GM18502 (cell line): ENCODE measurements at regions not wholly inside any gene's neighbourhood (a gene's known extent, or its start where the extent isn't known, plus 50 kb on each side); places are given as distances from the start of the nearest gene placed in this dataset.
A peak's percentile ranks its signal among the peaks of the same experiment; 100 is the strongest.

Source experiments
- ATAC-seq: cut with Tn5 transposase; IDR thresholded peaks from one replicate; pipeline ENCODE4 v1.9.1; 2021; ENCODE audit warnings: mild to moderate bottlenecking; ENCODE audit not compliant: unreplicated experiment, poor library complexity

DNA sequence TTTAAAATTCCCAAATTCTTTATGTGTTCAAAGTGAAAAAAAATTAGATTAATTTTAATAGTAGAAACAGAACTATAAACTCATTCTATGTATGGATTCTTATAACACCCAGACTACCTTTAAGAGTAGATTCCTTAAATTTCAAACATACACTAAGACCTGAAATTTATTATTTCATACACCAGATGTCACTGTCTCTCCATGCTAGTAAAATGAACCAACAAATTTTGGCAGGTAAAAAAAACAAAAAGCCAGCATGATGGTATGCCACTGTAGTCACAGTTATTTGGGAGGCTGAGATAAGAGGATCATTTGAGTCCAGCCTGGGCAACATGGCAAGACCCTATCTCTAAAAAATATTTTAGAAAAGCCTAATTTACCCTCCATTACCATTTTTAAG is 461.3 kb upstream of the NAALADL2 start:
- ATAC-seq = peak; percentile 48

DNA sequence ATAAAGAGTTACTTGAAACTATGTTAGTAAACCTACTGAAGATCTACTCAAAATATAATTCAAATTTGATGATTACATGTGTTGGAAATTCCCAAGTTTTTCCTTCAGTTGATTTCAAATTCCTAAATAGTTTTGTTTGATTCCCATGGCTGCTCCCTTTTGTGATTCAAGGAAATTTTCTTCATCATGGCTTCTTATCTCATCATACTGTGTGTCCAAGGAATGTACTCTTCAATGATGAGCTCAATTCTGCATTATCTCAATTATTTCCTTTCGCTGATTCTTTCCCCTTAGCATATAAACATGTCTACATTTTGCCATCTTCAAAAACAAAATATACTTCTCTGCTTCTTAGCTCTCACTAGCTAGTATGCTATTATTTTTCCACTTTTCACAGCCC is 460.4 kb upstream of the NAALADL2 start:
- no peak for ATAC-seq

DNA sequence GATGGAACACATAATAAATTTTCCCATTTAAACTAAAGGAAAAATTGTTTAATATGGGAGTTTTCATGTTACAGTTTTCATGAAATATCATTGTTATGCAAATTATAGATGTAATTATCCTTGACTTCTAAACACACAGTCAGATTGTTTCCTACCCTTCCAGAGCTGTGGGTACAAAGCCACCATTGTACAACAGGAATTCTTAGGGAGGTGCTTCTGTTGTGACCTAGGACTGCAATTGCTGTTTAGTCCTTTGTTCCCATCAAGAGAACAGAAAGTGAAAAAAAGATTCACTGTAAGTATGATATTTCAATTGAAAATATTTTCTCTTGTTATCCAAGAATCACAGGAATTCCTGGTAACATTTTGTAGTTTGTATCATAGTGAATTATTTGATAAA is 455.3 kb upstream of the NAALADL2 start:
- ATAC-seq = no peak

DNA sequence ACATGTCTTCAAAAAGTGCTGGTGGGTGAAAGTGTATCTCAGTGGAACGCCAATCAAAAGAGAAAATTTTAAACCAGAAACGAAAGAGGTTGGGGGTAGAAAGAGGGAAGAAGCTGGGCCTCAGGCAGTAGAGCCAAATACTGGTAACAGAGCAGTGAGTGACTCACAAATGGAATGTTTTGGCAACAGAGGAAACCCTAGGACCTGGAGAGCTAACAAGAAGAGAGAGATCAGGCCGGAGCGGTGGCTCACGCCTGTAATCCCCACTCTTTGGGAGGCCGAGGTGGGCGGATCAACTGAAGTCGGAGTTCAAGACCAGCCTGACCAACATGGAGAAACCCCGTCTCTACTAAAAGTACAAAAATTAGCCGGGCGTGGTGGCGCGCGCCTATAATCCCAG is 450.8 kb upstream of the NAALADL2 start:
- ATAC-seq = no peak

DNA sequence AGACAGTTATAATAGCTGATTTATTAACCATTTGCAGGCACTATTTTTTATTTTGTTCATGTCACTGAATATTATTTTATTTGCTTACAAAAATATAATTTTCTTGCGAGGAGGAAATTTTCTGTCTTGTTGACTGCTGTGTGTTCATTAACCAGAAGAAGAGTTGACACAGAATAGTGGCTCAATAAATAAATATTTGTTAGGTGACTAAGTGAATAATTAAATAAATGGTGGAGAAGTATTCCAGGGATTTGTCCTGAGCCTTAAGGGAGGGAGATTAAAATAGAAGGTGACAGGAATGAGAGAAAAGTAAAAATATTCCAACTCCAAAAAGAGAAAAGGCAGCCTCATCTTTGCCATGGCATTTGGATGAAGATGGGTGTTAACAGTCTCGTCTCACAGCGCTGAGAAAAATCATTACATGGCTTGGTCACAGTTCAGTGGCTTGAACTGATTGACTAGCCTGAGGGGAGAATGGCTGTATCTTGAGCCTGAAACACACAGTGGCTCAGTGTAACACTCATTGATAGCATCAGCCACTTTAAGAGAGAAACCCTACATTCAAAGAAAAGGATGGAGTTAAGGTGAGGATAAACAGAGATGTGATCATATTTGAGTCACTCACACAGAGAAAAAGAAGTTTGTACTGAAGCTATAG is 449.9 kb upstream of the NAALADL2 start:
- no peak for ATAC-seq

DNA sequence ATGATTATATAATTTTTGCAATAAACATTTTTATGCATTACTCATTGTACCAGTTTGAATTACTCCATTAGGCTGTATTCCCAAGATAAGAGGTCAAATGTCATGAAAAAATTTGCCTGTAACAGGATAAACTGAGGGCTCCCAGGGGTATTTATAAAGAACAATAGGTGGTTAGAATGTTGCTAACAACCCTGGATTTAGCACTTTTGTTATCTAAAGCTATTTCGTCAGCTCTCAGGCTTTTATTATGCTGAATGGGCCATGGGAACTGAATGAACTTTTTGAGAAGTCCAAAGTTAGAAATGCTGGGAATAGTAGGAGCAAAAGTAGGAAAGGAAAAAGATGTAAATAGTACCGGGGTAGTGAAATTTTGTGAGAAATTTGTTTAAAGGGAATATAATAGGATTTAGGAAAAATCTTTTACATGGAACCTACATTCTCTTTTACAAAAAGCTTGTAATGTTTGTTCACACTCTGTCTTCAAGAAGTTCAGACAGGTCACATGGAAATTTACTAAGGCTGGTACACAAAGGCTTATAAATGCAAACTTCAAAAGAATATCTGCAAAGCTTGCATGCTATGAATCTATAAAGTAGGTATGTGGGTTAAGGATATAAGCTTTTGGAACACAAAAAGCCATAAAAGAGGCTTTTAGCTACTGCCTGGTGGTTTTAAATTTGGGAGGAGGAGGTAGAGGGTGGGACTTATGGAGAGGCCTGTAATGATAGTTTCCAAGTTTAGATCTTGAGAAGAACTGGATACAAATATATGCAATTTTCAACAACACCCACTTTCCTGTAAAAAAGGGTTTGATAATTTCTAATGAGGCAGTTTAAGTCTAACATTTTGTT is 445.8 kb upstream of the NAALADL2 start:
- no peak for ATAC-seq

DNA sequence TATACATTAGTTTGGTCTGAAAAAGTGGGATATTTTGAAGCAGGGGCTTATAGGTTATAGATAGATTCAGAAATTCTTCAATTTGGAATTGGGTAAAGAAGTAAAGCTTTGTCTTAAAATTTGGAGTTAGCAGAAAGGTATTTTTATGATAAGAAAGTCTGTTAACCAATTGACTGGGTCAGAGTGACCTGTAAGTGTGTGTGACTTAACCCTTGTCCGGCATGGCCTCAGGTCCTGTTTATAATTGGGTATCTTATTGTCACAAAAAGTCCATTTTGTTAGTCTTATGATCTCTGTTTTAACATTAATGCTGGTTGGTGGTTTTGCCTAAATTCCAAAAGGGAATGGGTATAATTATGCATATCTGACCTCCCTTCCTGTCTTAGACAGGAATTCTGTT is 444.2 kb upstream of the NAALADL2 start:
- ATAC-seq = no peak

DNA sequence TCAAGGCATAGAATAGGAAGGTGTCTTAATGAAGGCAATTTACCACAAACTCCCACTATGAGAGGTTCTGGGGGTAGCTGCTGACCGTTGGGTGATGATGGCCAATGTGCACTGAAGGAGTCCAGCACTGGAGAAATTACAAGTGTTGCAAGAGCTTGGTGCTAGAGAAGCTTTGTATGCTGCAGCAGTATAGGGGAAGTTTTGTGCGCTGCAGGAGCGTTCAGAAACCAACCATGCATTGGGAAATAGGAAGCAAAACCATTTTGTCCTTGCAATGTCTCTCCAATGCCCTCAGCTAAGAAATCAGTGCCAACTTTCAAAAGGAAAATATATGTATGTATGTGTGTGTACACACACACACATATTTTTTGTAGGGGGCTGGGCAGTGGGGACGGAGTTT is 441.6 kb upstream of the NAALADL2 start:
- ATAC-seq = no peak

DNA sequence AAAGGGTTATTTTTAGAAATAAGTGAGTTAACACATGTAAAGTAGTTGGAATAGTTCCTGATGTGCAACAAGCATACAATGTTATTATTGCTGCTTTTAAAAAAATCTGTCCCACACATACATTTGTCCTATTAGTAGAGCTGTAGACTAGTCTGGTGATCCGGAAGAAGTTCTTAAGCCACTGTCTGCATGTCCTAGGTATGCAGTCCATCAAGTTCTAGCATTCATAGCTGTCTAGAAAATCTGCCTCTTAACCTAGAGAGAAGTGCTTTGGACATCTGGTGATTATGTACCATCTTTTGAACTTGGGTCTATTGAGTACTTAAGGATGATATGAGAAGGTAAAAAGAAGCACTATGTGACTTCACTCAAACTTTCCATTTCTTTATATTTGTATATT is 439.9 kb upstream of the NAALADL2 start:
- no peak for ATAC-seq

DNA sequence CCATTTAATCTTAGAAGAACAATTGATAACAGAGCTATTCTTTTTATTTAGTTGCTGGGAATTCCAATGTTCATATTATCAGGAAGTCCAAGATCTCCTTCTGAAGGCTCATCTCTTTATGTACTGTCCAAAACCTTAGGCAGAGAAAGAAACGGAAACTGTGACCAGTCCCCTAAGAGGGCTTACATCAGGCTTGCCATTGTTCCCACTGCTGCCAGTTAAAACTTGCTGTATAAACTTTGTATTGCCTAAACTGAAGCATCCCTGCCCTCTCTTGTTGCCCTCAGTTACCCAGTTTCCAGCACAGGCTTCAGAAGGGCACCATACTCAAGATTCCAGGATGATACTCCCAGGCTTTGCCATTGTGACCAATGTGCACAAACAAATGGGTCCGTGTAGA is 435.2 kb upstream of the NAALADL2 start:
- ATAC-seq = no peak

DNA sequence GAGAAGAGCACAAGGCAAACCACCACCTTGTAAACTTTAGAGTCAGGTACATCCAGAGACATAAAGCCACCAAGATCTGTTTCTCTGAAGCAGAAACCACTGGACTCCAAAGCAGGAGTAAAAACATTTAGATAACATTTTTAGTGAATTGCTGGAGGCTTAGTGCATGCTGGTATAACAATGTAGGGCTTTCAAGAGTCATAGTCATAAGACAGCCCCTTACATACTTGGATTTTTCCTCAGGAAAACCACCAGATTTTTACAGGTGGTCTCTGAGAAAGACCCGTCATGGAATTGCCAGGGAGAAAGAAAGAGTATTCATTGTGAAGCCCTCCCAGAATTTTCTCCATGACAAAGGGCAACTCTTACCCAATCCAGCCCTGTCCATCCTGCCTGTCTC is 434.5 kb upstream of the NAALADL2 start:
- no peak for ATAC-seq

DNA sequence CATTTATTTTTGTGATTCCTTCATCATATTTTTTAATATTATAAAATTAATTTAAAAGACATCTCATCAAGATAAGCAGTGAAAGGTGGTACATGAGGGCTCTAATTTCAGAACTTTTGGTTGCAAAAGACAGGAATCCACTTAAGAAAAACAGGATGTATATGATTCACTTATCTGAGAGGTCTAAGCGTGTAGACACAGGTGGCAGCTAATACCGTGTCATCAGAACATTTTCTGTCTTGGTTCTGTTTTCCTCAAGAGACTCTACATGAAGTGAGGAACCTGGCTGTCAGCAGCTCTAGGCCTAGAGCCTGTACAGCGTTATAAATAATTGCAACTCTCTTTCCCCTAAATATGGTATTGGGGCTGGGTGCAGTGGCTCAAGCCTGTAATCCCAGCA is 433.7 kb upstream of the NAALADL2 start:
- ATAC-seq = no peak

DNA sequence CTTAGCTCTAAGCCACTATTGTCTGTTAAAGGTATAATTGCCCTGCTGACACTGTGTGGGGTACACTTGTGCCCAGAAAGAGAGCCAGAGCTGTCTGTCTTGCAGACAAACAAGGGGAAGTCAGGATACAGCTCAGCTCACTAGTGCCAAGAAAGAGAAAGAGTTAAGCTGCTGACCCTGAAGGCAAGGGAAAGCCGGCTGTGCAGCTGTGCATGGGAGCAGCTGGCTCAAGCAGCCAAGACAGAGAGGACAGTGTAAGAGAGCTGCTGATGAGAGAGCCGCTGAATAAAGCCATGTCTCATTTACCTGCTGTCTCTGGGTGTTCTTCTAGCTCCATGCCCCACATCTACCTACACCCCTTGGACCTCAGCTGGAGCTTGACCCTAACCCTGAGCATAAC is 428.1 kb upstream of the NAALADL2 start:
- no peak for ATAC-seq

DNA sequence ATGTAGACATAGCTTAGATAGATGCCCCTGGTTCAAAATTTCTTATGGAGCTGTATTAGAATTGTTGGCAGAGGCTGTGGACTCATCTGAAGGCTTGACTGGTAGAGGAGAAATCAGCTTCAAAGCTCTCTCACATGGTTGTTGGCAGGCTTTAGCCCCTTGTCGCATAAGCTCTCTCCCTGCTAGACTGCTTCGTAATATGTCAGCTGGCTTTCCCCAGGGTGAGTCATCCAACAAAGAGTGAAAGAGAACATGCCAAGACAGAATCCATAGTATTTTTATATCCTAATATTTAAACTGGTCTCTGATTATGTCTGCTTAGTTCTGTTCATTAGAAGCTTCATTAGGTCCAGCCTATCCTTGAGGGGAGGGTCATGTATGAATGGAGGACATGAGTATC is 427.4 kb upstream of the NAALADL2 start:
- ATAC-seq = no peak

DNA sequence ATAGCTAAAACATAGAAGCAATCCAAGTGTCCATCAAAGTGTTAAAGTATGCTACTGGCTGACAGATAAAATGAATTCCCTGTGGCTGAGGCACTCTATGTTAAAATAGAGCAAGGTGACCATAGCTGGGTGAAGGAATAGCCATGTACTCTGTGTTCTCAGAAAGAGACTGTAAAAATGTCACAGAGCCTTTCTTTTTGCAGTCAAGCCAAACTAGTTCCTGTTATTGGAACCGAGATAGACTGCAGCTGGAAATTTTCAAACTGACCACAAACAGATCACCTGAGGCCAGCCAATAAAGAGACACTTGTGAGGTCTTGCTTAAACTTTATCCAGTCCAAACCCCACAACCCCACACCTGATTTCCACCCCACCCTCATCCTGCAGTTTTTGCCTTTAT is 422.8 kb upstream of the NAALADL2 start:
- ATAC-seq = no peak

DNA sequence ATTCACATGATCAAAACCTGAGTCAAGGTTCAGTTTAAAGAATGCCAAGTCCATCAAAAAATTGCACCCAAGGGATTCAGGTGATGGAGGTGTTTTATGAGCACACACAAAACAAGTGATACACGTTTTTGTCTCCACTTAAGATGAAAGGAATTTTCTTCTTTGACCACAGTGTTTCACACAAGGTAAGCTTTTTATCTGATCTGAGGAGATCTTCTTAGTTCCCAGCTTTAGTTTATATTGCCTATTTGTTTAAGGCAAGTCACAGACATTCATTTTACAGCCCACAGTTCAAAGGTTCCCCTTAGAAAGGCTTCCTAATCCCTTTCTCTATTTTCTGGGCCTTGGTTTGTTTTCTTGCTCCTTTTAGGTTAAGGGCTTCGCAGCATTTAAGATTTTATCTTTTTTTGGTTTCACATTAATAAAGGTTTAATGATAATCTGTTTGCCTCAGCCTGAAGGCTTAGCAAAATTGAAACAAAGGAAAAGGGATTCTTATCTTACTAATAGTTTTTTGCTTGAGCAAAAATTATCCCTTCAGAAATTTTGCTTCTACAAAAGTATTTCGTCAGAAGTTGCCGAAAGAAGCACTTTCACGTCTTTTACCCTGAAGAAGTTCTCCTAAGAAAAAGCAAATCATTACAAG is 420.5 kb upstream of the NAALADL2 start:
- no peak for ATAC-seq

DNA sequence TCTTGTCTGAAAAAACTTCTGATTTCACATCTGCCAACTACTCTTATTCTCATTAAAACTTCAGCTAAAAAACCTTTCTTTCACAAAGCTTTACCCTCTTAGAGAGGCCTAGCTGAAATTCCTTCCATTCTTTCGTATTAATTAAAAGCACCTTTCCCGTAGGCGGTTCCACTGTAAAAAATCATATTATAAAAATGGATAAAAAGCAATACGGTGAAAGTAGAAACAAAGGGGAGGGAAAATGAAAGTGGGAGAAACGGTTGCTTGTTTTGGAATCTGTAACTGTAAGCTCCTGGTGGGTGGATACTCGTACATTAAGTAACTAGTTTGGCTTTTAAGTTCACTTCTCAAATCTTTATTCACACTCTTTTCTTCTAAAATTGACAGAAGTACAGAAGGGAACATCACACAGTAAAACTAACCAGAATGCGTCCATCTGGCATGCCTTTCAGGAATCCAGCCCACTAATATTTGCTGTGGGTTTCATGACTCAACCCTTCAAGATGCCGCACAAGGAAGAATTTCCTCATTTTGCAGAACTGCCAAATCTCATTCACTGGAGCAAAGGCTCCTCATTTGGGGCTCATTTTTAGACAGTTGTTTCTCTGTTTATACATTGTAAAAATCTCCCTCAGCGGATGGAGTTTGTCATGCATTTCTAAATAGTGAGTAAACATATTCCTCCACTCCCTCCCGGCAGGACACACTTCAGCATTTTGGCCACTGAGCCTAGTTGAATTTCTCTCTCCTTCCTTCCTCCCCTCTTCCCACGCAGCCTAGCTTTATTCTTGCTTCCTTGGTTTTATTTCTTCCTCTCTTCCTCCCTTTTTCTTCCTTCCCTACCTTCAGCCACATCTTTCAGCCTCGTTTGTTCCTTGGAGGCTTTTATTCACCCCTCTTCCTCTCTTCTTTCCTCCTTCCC is 419.5 kb upstream of the NAALADL2 start:
- no peak for ATAC-seq

DNA sequence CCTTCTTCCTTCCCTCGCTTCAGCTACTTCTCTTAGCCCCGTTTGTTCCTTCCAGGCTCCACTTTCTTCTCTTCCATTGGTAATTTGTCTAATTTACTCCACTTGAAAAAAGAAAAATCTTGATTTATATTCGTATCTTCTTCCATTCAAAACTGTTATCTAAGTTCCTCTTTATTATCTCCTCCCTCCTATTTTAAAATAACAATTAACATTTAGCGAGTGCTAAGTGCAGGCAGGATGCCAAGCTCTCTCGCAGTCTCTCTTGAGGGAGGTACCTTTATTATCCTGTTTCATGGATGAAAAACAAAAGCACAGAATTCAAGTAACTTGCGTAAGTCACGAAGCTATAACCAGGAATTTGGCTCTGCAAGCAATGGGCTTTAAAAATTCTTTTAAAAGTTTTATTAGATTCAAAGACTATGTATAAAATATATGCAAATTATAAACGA is 418.9 kb upstream of the NAALADL2 start:
- no peak for ATAC-seq

DNA sequence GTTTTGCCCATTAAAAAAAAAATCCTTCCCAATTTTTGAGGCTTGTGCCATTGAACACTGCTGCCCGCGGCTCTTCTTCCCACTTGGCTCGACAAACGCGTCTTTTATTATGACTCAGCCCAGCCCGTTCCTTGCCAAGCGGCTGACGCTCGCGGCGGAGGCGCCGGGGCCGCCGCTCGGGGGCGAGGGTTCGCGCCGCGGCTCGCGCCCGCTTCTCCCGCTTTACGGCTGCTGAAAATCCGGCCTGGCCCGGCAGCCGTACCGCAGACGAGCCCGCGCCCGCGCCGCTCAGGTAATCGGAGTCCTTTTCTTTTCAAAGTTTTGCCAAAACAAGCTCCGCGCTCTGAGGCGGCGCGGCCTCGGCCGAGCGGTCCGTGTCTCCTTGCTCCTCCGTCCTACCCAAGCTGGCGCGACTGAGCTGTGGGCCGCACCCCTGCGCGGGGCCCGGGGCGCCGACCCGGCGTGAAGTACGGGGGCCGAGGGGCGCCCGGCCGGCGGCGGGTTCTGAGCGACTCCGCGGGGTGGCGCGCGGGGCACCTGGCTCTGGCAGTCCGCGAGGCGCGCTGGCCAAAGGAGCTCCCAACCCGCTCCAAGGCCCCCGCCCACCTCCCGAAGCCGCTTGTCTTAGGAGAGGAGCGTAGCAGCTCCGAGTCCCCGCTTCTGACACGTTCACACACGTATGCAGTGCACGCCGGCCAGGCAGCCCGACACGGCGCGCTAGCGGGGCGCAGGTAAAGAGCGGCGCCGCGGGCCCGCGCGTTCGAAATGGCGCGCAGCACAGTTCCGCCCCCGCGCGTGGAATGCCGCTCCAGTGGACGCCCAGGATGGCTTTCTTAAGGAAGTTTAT is 418.2 kb upstream of the NAALADL2 start:
- peak; percentile 86 for ATAC-seq
